ENCODE measurements at regions not wholly inside any gene's neighbourhood (a gene's known extent, or its start where the extent isn't known, plus 50 kb on each side); places are given as distances from the start of the nearest gene placed in this dataset.
"Not testable (repeated sequence)": the region's sequence is repeated elsewhere in the genome, so short reads cannot be mapped to it uniquely, and the experiment has no call there.

DNA sequence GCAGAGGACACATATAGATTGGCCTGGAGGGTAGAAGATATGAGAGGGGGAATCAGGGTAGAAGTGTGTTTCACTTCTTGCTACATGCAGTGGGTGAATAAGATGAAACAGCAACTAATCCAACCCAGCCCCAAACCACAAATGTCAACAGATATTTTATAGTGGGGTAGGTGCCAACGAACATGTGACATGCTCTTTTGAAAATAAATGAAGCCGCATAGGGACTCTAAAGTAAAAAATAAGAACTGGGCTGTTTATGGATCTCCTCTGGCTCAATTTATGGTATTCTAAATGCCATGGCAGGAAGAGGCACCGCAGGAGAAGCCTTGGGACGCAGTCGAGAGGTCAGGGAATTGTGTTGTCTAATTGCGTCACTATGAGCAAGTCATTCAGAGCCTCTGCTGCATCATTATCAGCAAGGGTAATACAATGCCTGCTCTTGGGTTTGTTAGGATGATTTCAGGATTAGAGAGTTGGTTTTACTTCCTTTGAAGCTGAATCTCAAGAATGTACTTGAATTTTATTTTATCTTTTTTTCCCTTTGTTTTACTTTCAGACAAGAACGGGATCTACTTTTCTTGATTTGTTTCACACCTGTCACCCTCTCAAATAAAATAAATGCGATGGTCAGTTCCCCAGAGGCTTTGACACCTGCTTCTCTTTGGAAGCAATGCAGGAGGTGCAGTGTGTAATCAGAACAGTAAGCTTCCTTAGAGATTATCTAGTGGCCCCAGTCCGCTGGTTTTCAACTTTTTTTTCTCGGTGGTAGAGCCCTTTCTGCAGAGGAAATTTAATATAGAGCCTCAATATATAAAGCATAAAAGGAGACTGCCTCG lies 375.6 kb upstream of the CLINT1 start:
- no peak for DNase-seq (ENCODE audit: extremely low spot score)
- TF ChIP-seq, protein P1, sequence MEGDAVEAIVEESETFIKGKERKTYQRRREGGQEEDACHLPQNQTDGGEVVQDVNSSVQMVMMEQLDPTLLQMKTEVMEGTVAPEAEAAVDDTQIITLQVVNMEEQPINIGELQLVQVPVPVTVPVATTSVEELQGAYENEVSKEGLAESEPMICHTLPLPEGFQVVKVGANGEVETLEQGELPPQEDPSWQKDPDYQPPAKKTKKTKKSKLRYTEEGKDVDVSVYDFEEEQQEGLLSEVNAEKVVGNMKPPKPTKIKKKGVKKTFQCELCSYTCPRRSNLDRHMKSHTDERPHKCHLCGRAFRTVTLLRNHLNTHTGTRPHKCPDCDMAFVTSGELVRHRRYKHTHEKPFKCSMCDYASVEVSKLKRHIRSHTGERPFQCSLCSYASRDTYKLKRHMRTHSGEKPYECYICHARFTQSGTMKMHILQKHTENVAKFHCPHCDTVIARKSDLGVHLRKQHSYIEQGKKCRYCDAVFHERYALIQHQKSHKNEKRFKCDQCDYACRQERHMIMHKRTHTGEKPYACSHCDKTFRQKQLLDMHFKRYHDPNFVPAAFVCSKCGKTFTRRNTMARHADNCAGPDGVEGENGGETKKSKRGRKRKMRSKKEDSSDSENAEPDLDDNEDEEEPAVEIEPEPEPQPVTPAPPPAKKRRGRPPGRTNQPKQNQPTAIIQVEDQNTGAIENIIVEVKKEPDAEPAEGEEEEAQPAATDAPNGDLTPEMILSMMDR (IDR thresholded peaks at IDR 0.05; ENCODE audit: control extremely low read depth, extremely low read depth, low read depth, missing control alignments) = no peak
- ChIA-PET CTCF (no interaction called here), POLR2A (no interaction called here)

DNA sequence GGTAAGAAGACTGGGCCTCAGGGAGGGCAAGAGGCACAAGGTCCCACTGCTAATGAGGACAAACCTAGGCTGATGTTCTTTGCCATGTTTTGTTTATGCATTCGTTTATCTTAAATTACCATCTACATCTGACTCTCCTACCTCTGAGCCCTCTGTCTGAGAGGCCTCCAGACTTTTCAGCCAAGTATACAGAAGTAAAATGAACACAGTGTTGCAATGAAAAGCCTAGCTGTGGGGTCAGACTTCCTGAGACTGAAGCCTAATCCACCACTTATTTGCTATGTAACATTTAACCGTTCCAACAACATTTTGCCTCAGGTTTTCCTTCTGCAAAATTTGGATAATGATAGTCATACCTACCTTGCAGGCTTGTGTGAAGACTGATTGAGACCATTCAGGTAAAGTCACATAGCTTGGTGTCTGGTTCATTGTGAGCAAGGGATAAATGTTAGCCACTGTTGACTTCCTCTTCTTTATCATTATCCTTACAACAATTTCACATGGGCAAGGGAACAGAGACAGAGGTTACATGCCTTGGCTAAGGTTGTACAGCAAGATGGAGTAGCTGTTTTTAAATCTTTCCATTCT lies 374.9 kb upstream of the CLINT1 start:
- TF ChIP-seq, protein P1 (IDR thresholded peaks at IDR 0.05; ENCODE audit: control extremely low read depth, extremely low read depth, low read depth, missing control alignments) = no peak
- ChIA-PET POLR2A (no interaction called here), CTCF (no interaction called here)
- DNase-seq (ENCODE audit: extremely low spot score) = no peak

DNA sequence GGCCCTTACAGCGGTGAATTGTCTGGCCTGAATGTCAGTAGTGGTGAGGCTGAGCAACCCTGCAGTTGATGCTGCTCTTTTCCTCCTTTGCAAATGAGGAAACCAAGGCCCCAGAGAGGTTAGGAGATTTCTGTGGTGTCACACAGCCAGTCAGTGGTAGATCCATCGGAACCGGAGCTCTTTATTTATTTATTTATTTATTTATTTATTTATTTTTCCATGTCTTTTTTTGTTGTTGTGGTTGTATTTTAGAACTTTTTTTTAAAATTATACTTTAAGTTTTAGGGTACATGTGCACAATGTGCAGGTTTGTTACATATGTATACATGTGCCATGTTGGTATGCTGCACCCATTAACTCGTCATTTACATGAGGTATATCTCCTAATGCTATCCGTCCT lies 368.4 kb upstream of the CLINT1 start:
- POLR2A ChIA-PET; DNase-seq (ENCODE audit: extremely low spot score): not testable (repeated sequence)
- CTCF ChIA-PET = interaction anchor here (1.0 kb wide), 1 partner anchor 28 kb away, joined by 3 read pairs; no protein-coding TSS in a partner anchor

DNA sequence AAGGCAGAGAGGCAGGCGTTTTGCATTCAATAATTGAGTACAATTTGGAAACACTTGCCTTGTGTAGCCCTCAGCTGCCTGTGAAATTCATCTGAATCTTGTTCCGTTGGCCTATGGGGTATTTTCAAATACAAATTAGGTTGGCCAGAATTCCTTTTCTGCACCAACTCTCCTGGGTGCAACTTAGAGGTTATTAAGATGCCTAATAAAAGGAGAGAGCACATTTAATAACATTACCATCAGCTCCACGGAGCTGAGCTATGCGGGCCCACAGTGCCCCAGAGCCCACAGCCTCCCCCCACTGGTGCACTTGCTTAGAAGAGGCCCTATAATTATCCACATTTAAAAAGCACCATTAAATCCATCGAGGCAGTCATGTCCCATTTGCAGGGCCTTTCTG lies 367.6 kb upstream of the CLINT1 start:
- CTCF ChIA-PET = interaction anchor here (2.5 kb wide), 1 partner anchor 151 kb away, joined by 8 read pairs; no protein-coding TSS in a partner anchor
- DNase-seq (ENCODE audit: extremely low spot score) = no peak
- POLR2A ChIA-PET = no interaction called here
- TF ChIP-seq, protein P1 (IDR thresholded peaks at IDR 0.05; ENCODE audit: control extremely low read depth, extremely low read depth, low read depth, missing control alignments) = no peak

DNA sequence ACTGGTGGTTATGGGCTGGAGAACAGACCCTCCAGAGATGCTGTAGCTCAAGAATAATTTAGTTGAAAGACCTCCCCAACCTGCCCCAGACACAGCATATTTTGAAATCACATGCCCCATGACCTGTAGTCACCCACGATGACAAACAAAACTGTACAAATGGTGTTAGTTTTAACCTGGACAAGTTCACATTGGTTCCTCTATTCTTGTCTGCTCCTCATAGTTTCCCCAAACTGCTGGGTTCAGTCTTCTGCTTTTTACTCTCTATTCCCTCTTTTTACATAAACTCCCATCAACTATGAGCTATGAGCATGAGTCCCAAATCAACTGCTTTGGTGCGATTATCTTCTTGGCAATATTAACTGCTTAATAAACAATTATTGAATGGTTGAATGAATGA lies 365.3 kb upstream of the CLINT1 start:
- POLR2A ChIA-PET = no interaction called here
- TF ChIP-seq, protein P1 (IDR thresholded peaks at IDR 0.05; ENCODE audit: control extremely low read depth, extremely low read depth, low read depth, missing control alignments) = no peak
- CTCF ChIA-PET = interaction anchor here (0.7 to 2.5 kb wide), 2 partner anchors 22 to 149 kb away, joined by 3 to 8 read pairs; no protein-coding TSS in a partner anchor
- DNase-seq (ENCODE audit: extremely low spot score) = no peak

DNA sequence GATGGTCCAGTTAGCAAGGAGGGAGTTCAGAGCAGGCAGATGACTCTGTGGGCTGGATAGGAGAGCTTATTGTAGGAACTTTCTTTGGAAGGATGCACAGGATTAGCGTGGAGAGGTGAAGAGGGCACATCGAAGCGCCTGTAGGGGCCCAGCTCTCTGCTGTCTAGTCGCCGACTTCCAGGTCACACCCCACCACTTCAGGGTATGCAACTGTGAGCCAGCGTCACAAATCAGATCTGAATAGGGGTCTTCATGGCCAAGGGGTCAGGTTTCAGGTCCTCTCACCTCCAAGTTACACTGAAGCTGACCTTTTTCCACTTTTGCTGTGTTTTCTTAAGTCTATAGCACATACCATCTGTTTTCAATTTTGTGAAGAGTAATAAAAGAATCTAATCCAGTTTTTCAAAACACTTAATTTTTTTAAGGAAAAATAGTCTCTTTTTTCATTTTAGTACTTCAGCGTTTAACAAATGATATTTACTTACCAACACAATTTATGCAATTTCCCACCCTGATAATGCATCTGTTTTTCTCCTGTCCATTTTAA lies 364.2 kb upstream of the CLINT1 start:
- ChIA-PET CTCF (no interaction called here), POLR2A (no interaction called here)
- no peak for DNase-seq (ENCODE audit: extremely low spot score)
- TF ChIP-seq, protein P1 (IDR thresholded peaks at IDR 0.05; ENCODE audit: control extremely low read depth, extremely low read depth, low read depth, missing control alignments) = no peak

DNA sequence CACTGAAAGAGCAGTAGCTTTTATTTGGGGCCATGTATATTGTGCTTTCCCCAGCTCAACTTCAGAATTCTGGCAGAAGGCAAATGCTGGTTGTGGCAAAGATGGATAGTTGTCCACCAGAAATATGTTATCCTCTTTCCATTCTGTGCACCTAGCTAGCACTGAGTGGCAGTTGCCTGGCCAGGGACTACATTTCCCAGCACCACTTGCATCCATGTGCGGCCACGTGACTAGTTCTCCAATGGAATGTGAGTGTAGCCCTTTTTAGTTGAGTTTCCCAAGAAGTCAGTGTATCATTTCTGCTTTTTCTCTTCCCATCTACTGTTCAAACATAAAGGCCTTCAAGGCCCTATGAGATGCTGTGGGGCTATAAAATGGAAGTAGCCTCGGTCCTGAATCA lies 354.0 kb upstream of the CLINT1 start:
- ChIA-PET CTCF (interaction anchor here (1.0 to 1.1 kb wide), 2 partner anchors 11 to 37 kb away, joined by 3 read pairs; no protein-coding TSS in a partner anchor), POLR2A (no interaction called here)
- TF ChIP-seq, protein P1 (IDR thresholded peaks at IDR 0.05; ENCODE audit: control extremely low read depth, extremely low read depth, low read depth, missing control alignments) = no peak
- DNase-seq (ENCODE audit: extremely low spot score) = no peak
